ENCODE measurements at regions not wholly inside any gene's neighbourhood (a gene's known extent, or its start where the extent isn't known, plus 50 kb on each side); places are given as distances from the start of the nearest gene placed in this dataset.

GRCh38 chr9:20119566-20119965 is 330.7 kb upstream of the SLC24A2 start:
- no peak for FAIRE-seq

More at GRCh38 chr9:20119566-20119965, 330.7 kb upstream of the SLC24A2 start:
- H3K79me1 ChIP-seq (ENCODE audit: low read depth, low read length) = no peaks in the 10 kb centered on the region
- no peak overlapping the region for H4K5ac ChIP-seq (ENCODE audit: insufficient read length, low read depth, low read length)
- H2BK20ac ChIP-seq (ENCODE audit: low read length) = no peak overlapping the region
- H2AK5ac ChIP-seq (ENCODE audit: low read depth, low read length) = no peak overlapping the region
- H2BK120ac ChIP-seq (replicated peaks; ENCODE audit: low read depth, low read length) = no peak overlapping the region
- no peak overlapping the region for H3K4me2 ChIP-seq (ENCODE audit: insufficient read depth in 1 of 2, low read depth in 2 of 2, low read length in 2 of 2)
- H3K4me1 ChIP-seq (replicated peaks in 1 of 4; ENCODE audit: control insufficient read depth in 3 of 4, insufficient read depth in 4 of 4, low read length in 3 of 4) = no peaks in the 10 kb centered on the region
- H3K4me3 ChIP-seq (ENCODE audit: extremely low read depth in 1 of 4, insufficient read depth in 2 of 4, low read depth in 3 of 4, low read length in 4 of 4) = no peak overlapping the region
- no peaks in the 10 kb centered on the region for H3K79me2 ChIP-seq (ENCODE audit: control insufficient read depth in 1 of 2, insufficient read depth in 2 of 2, low read length in 2 of 2)
- no peaks in the 10 kb centered on the region for H4K20me1 ChIP-seq (replicated peaks in 1 of 2; ENCODE audit: control insufficient read depth in 1 of 2, insufficient read depth in 2 of 2, low read length in 2 of 2)
- DNase-seq (ENCODE audit: low read depth in 1 of 2, low spot score in 2 of 2) = no peak
- ChIA-PET CTCF (ENCODE audit: partially characterized antibody) (interaction anchor here (0.7 kb wide), 1 partner anchor 8 kb away, joined by 3 read pairs; no protein-coding TSS in a partner anchor), POLR2A (ENCODE audit: partially characterized antibody) (no interaction called here)
- no peak overlapping the region for H3K9ac ChIP-seq (replicated peaks in 1 of 4; ENCODE audit: extremely low read depth in 1 of 4, low read depth in 3 of 4, low read length in 3 of 4)
- 83% methylated on average over 1 of the region's 1 CpG; no CpG with 5 or more reads in 1 of the 2 experiments for whole genome bisulfite sequencing, 2 experiments (ENCODE audit: extremely low coverage in 1 of 2, insufficient coverage in 1 of 2, insufficient read length in 1 of 2, insufficient replicate concordance in 2 of 2, low coverage in 1 of 2, low lambda C conversion rate in 2 of 2, missing lambda C conversion rate in 1 of 2)
- H3K18ac ChIP-seq (ENCODE audit: extremely low read depth, low read length) = no peak overlapping the region
- no peak overlapping the region for H2BK12ac ChIP-seq (ENCODE audit: low read depth, low read length)
- H3K36me3 ChIP-seq (ENCODE audit: control insufficient read depth in 2 of 4, insufficient read depth in 4 of 4, low read length in 3 of 4) = peaks cover 0 to 7% (median 0%) of the 10 kb centered on the region in 4 experiments; a peak in 1 of 8 replicates
- no peak overlapping the region for H3K56ac ChIP-seq (replicated peaks; ENCODE audit: insufficient read length, low read depth, low read length)
- H2BK15ac ChIP-seq (ENCODE audit: low read length) = no peak overlapping the region
- no peaks in the 10 kb centered on the region; a peak in 1 of 7 replicates for H3K27me3 ChIP-seq (replicated peaks in 1 of 4; ENCODE audit: control insufficient read depth in 3 of 4, extremely low read depth in 1 of 4, insufficient read depth in 3 of 4, low read length in 3 of 4)
- H3K4ac ChIP-seq (replicated peaks; ENCODE audit: insufficient read length, low read depth, low read length) = no peak overlapping the region
- H3K27ac ChIP-seq (ENCODE audit: low read depth, low read length) = no peak overlapping the region
- no peak overlapping the region for H3K23ac ChIP-seq (ENCODE audit: insufficient read length)
- H4K91ac ChIP-seq (replicated peaks; ENCODE audit: insufficient read length, low read length) = no peak overlapping the region
- no peak overlapping the region for H2BK5ac ChIP-seq (ENCODE audit: low read depth, low read length)
- H3K23me2 ChIP-seq (ENCODE audit: low read depth, low read length) = no peaks in the 10 kb centered on the region
- H3K9me3 ChIP-seq (ENCODE audit: insufficient read depth in 2 of 2, low read depth in 1 of 2, low read length in 1 of 2) = peaks cover 7 to 12% of the 10 kb centered on the region in 2 experiments; a peak in 2 of 4 replicates
- no peak overlapping the region for H2AFZ ChIP-seq (ENCODE audit: low read length)
- TF ChIP-seq E2F6 (IDR thresholded peaks at IDR 0.05) (no peak), KDM5A (IDR thresholded peaks at IDR 0.05; ENCODE audit: low read length) (no peak), TCF12 (IDR thresholded peaks at IDR 0.05; ENCODE audit: low read depth, low read length) (no peak)
- H4K8ac ChIP-seq (ENCODE audit: extremely low read depth, insufficient read depth, low read length) = no peak overlapping the region
- H3K14ac ChIP-seq (ENCODE audit: insufficient read length) = no peak overlapping the region

Measured in H1 (cell line).